PC-9 (cell line): ENCODE measurements at regions not wholly inside any gene's neighbourhood (a gene's known extent, or its start where the extent isn't known, plus 50 kb on each side); places are given as distances from the start of the nearest gene placed in this dataset.

Experiments
- BruUV-seq: library from RNA; stranded (reverse); fragments of 400-500 nt; replicated peaks from 2 replicates; lab custom pipeline; 2021; lab: Mats Ljungman, UMichigan
- CTCF ChIA-PET: fragments of 300-600 bp; sonication (Branson Sonifier 250); formaldehyde crosslinking; loops from one replicate; lab custom pipeline; 2022; ENCODE audit warnings: antibody characterized with exemption; lab: Charles Lee
- POLR2A ChIA-PET: fragments of 300-600 bp; sonication (Branson Sonifier 250); formaldehyde crosslinking; loops from one replicate; lab custom pipeline; 2022; ENCODE audit warnings: antibody characterized with exemption; ENCODE audit not compliant: unreplicated experiment; lab: Charles Lee
- DNase-seq, 2 experiments: peaks; one replicate each; pipeline versions ENCODE4 v3.0.0 to v3.0.0-alpha.2; 2015 to 2022; ENCODE audit warnings: mixed read lengths in 1 of 2
- H2AFZ ChIP-seq: fragments of 200-600 bp; sonication (generic); 2 replicates; pipeline ENCODE4 v1.8.1; 2017; ENCODE audit warnings: antibody characterized with exemption
- H3F3A ChIP-seq: fragments of 200-600 bp; sonication (generic); 2 replicates; pipeline ENCODE4 v1.8.1; 2017; ENCODE audit warnings: antibody characterized with exemption, mild to moderate bottlenecking, low read depth; ENCODE audit not compliant: insufficient read depth
- H3K27ac ChIP-seq: fragments of 200-600 bp; sonication (generic); 2 replicates; pipeline ENCODE4 v1.6.1; 2016; ENCODE audit warnings: mixed run types
- H3K27me3 ChIP-seq: fragments of 200-600 bp; sonication (generic); 2 replicates; pipeline ENCODE4 v1.6.1; 2016; ENCODE audit warnings: low read depth, mixed run types; ENCODE audit not compliant: insufficient read depth
- H3K36me3 ChIP-seq: fragments of 200-600 bp; sonication (generic); 2 replicates; pipeline ENCODE4 v1.6.1; 2016; ENCODE audit warnings: low read depth, mixed run types
- H3K4me1 ChIP-seq: fragments of 200-600 bp; sonication (generic); replicated peaks from 2 replicates; pipeline ENCODE4 v1.6.1; 2016; ENCODE audit warnings: mixed run types; ENCODE audit not compliant: insufficient read depth
- H3K4me2 ChIP-seq: fragments of 200-600 bp; sonication (generic); 2 replicates; pipeline ENCODE4 v1.6.1; 2017; ENCODE audit warnings: mixed run types
- H3K4me3 ChIP-seq: fragments of 200-600 bp; sonication (generic); 2 replicates; pipeline ENCODE4 v1.6.1; 2016; ENCODE audit warnings: mixed run types
- H3K79me2 ChIP-seq: fragments of 200-600 bp; sonication (generic); 2 replicates; pipeline ENCODE4 v1.6.1; 2017; ENCODE audit warnings: low read depth, mixed run types
- H3K9me2 ChIP-seq: fragments of 200-600 bp; sonication (generic); 2 replicates; pipeline ENCODE4 v1.8.1; 2017; ENCODE audit warnings: mild to moderate bottlenecking; ENCODE audit not compliant: insufficient read depth
- H3K9me3 ChIP-seq: fragments of 200-600 bp; sonication (generic); 2 replicates; pipeline ENCODE4 v1.8.1; 2016; ENCODE audit warnings: low read depth; ENCODE audit not compliant: insufficient read depth
- H4K20me1 ChIP-seq: fragments of 200-600 bp; sonication (generic); 2 replicates; pipeline ENCODE4 v1.8.1; 2017; ENCODE audit not compliant: insufficient read depth
- CTCF ChIP-seq: fragments of 200-600 bp; sonication (generic); conservative IDR thresholded peaks from 2 replicates; pipeline ENCODE4 v1.6.1; 2017; ENCODE audit warnings: mixed run types, antibody characterized with exemption, mild to moderate bottlenecking, moderate library complexity
- EZH2 ChIP-seq: fragments of 200-600 bp; sonication (generic); IDR thresholded peaks from 2 replicates; pipeline ENCODE4 v1.8.0; 2017; ENCODE audit warnings: antibody characterized with exemption, low read depth
- intact Hi-C: fragments of 100-400 bp; cut with micrococcal nuclease; formaldehyde crosslinking; loops from one replicate; pipeline ENCODE4 v1.10.0; 2022; ENCODE audit not compliant: unreplicated experiment

DNA sequence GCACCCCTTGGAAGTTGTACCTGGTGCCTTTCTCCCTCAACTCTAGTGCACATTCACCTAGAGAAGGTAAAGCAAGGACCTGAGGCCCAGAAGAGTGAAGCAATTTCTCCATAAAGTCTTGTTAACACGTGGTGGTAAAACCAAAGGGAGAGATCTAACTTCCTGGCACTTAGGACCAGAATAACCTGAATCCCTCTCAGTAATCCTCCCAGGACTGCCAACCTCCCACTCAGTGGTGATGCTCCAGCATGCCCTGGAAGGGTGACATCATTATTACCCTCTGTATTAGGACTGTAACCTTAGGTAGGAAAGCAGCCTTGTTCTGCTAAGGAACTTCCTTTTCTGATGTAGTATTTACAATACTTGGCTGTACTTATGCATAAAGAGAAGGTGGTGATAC, 330.6 kb upstream of the MARCKS start:
- Histone ChIP-seq H3K4me1 (no peaks in the 10 kb centered on the region), H3K9me2 (no peaks in the 10 kb centered on the region), H3K27me3 (no peaks in the 10 kb centered on the region), H3F3A (no peaks in the 10 kb centered on the region), H3K4me3 (no peak overlapping the region), H2AFZ (no peak overlapping the region), H3K79me2 (no peaks in the 10 kb centered on the region), H3K27ac (no peak overlapping the region), H3K36me3 (no peaks in the 10 kb centered on the region), H4K20me1 (no peaks in the 10 kb centered on the region), H3K9me3 (no peaks in the 10 kb centered on the region), H3K4me2 (no peak overlapping the region)
- no peak for TF ChIP-seq EZH2
- no peak for TF ChIP-seq CTCF
- intact Hi-C loops = no loop called here
- CTCF ChIA-PET = no interaction called here
- BruUV-seq = no TSS peak
- POLR2A ChIA-PET = no interaction called here
- DNase-seq = no peak

- no TSS peak for BruUV-seq
- Histone ChIP-seq H4K20me1 (no peaks in the 10 kb centered on the region), H2AFZ (no peak overlapping the region), H3K27me3 (no peaks in the 10 kb centered on the region), H3K4me2 (no peak overlapping the region), H3K4me3 (no peak overlapping the region), H3F3A (no peaks in the 10 kb centered on the region), H3K79me2 (no peaks in the 10 kb centered on the region), H3K4me1 (no peaks in the 10 kb centered on the region), H3K9me2 (no peaks in the 10 kb centered on the region), H3K27ac (no peak overlapping the region), H3K9me3 (no peaks in the 10 kb centered on the region), H3K36me3 (no peaks in the 10 kb centered on the region)
- CTCF ChIA-PET = no interaction called here
- no peak for TF ChIP-seq EZH2
- TF ChIP-seq CTCF = no peak
- intact Hi-C loops = no loop called here
- no peak for DNase-seq
- POLR2A ChIA-PET = no interaction called here
Measured at GRCh38 chr6:113526995-113527394, 330.1 kb upstream of the MARCKS start.

- H3K79me2 ChIP-seq = no peaks in the 10 kb centered on the region
- no peak overlapping the region for H2AFZ ChIP-seq
- BruUV-seq = no TSS peak
- DNase-seq = no peak
- ChIA-PET POLR2A (no interaction called here), CTCF (no interaction called here)
- no peaks in the 10 kb centered on the region for H3K27me3 ChIP-seq
- H3K9me3 ChIP-seq = no peaks in the 10 kb centered on the region
- TF ChIP-seq CTCF (no peak), EZH2 (no peak)
- no peak overlapping the region for H3K4me2 ChIP-seq
- no peaks in the 10 kb centered on the region for H3K9me2 ChIP-seq
- H3K4me3 ChIP-seq = no peak overlapping the region
- no peaks in the 10 kb centered on the region for H3K36me3 ChIP-seq
- no peaks in the 10 kb centered on the region for H3K4me1 ChIP-seq
- no peaks in the 10 kb centered on the region for H4K20me1 ChIP-seq
- no peak overlapping the region for H3K27ac ChIP-seq
- intact Hi-C loops = no loop called here
- H3F3A ChIP-seq = no peaks in the 10 kb centered on the region
Measured at GRCh38 chr6:113528111-113528510, 329.0 kb upstream of the MARCKS start.
